ENCODE measurements at regions not wholly inside any gene's neighbourhood (a gene's known extent, or its start where the extent isn't known, plus 50 kb on each side); places are given as distances from the start of the nearest gene placed in this dataset.
"Not testable (repeated sequence)": the region's sequence is repeated elsewhere in the genome, so short reads cannot be mapped to it uniquely, and the experiment has no call there.

- no peak for DNase-seq
Measured at GRCh38 chr2:173673640-173674039, 291.5 kb downstream of the SP3 start.

- DNase-seq, result no peak
Measured at GRCh38 chr2:173676647-173677046, 288.5 kb downstream of the SP3 start.

- DNase-seq, result no peak
Measured at GRCh38 chr2:173678186-173678585, 287.0 kb downstream of the SP3 start.

GRCh38 chr2:173680574-173680973 lies 284.6 kb downstream of the SP3 start:
- DNase-seq, result no peak

- no peak for DNase-seq
Measured at GRCh38 chr2:173681881-173682650, 283.1 kb downstream of the SP3 start.

GRCh38 chr2:173684896-173685459 lies 280.2 kb downstream of the SP3 start:
- DNase-seq, result no peak

- no peak for DNase-seq
Measured at GRCh38 chr2:173690349-173690748, 274.8 kb downstream of the SP3 start.

GRCh38 chr2:173692068-173692467 lies 273.1 kb downstream of the SP3 start:
- no peak for DNase-seq

- DNase-seq, result no peak
Measured at GRCh38 chr2:173693044-173693589, 272.1 kb downstream of the SP3 start.

- no peak for DNase-seq
Measured at GRCh38 chr2:173696274-173696673, 268.9 kb downstream of the SP3 start.

- no peak for DNase-seq
Measured at GRCh38 chr2:173697929-173698328, 267.2 kb downstream of the SP3 start.

- no peak for DNase-seq
Measured at GRCh38 chr2:173705656-173706055, 259.5 kb downstream of the SP3 start.

- no peak for DNase-seq
Measured at GRCh38 chr2:173706936-173707335, 258.2 kb downstream of the SP3 start.

GRCh38 chr2:173708806-173709205 lies 256.4 kb downstream of the SP3 start:
- no peak for DNase-seq

GRCh38 chr2:173711816-173712215 lies 253.4 kb downstream of the SP3 start:
- no peak for DNase-seq

- no peak for DNase-seq
Measured at GRCh38 chr2:173713904-173714555, 251.1 kb downstream of the SP3 start.

- DNase-seq, result no peak
Measured at GRCh38 chr2:173715441-173715840, 249.7 kb downstream of the SP3 start.

GRCh38 chr2:173716458-173717052 lies 248.6 kb downstream of the SP3 start:
- no peak for DNase-seq

- DNase-seq, result no peak
Measured at GRCh38 chr2:173719471-173719870, 245.7 kb downstream of the SP3 start.

- no peak for DNase-seq
Measured at GRCh38 chr2:173720306-173720705, 244.9 kb downstream of the SP3 start.

- no peak for DNase-seq
Measured at GRCh38 chr2:173734797-173735196, 230.4 kb downstream of the SP3 start.

GRCh38 chr2:173737954-173738575 lies 227.1 kb downstream of the SP3 start:
- DNase-seq, result not testable (repeated sequence)

- no peak for DNase-seq
Measured at GRCh38 chr2:173739006-173739405, 226.2 kb downstream of the SP3 start.
